SK-N-MC (cell line): ENCODE measurements at regions not wholly inside any gene's neighbourhood (a gene's known extent, or its start where the extent isn't known, plus 50 kb on each side); places are given as distances from the start of the nearest gene placed in this dataset.

Experiments used
- EZH2 ChIP-seq: fragments of 200-600 bp; sonication (generic); IDR thresholded peaks from one replicate; pipeline ENCODE4 v1.6.1; 2017; ENCODE audit warnings: antibody characterized with exemption
- FOXP2 ChIP-seq: optimal IDR thresholded peaks from 2 replicates; pipeline ENCODE3; 2011; ENCODE audit warnings: mild to moderate bottlenecking, moderate library complexity; ENCODE audit not compliant: insufficient read depth; ENCODE audit errors: extremely low read length, control extremely low read depth
- POLR2AphosphoS5 ChIP-seq: IDR thresholded peaks from 2 replicates; pipeline ENCODE4 v1.6.1; 2012; ENCODE audit warnings: mild to moderate bottlenecking, low read depth, low read length, borderline replicate concordance

DNA sequence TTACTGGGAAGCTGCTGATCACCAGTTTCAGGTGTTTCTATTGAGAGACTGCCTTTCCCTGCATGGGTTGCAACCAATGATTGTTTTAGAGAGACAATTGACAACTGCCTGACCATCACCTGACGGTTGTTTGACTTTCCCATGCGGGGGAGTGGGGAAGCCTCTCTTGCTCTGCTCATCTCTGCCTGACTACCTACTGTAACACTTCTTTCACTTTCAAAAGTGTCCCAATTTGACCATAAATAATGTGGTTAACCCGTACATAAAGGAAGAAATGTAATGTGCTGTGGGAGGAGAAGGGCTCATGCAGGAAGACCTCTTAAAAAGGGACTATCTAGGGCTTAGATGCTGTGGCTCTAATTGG lies 122.1 kb upstream of the PHACTR1 start:
- TF ChIP-seq POLR2AphosphoS5, result no peak
- no peak for TF ChIP-seq EZH2
- no peak for TF ChIP-seq FOXP2
